ENCODE measurements at regions not wholly inside any gene's neighbourhood (a gene's known extent, or its start where the extent isn't known, plus 50 kb on each side); places are given as distances from the start of the nearest gene placed in this dataset.

GRCh38 chr2:10188211-10188610 is 65.7 kb downstream of the RRM2 start:
- DNase-seq, result peak; percentile 78
- Histone ChIP-seq H3K4me3 (ENCODE audit: low read depth, low read length) (no peak overlapping the region), H3K27ac (no peak overlapping the region), H3K9me3 (ENCODE audit: severe bottlenecking) (no peaks in the 10 kb centered on the region), H3K36me3 (peaks cover 32% of the 10 kb centered on the region), H3K27me3 (ENCODE audit: insufficient read depth, low read depth, severe bottlenecking) (no peaks in the 10 kb centered on the region)
- peak; percentile 94 for TF ChIP-seq CTCF (IDR thresholded peaks at IDR 0.05; ENCODE audit: low read depth, low read length)

GRCh38 chr2:10188729-10189305 is 66.3 kb downstream of the RRM2 start:
- no peak for DNase-seq
- peaks cover 28% of the 10 kb centered on the region for H3K36me3 ChIP-seq
- no peak for TF ChIP-seq CTCF (IDR thresholded peaks at IDR 0.05; ENCODE audit: low read depth, low read length)

GRCh38 chr2:10190255-10190654 is 67.7 kb downstream of the RRM2 start:
- H3K36me3 ChIP-seq, result peaks cover 27% of the 10 kb centered on the region
- no peaks in the 10 kb centered on the region for H3K27me3 ChIP-seq (ENCODE audit: insufficient read depth, low read depth, severe bottlenecking)
- TF ChIP-seq CTCF (IDR thresholded peaks at IDR 0.05; ENCODE audit: low read depth, low read length), result no peak
- H3K9me3 ChIP-seq (ENCODE audit: severe bottlenecking), result no peaks in the 10 kb centered on the region
- no peak overlapping the region for H3K27ac ChIP-seq
- DNase-seq, result no peak
- no peak overlapping the region for H3K4me3 ChIP-seq (ENCODE audit: low read depth, low read length)

More at GRCh38 chr2:10188729-10189305, 66.3 kb downstream of the RRM2 start:
- Histone ChIP-seq H3K27me3 (ENCODE audit: insufficient read depth, low read depth, severe bottlenecking) (no peaks in the 10 kb centered on the region), H3K4me3 (ENCODE audit: low read depth, low read length) (no peak overlapping the region), H3K9me3 (ENCODE audit: severe bottlenecking) (no peaks in the 10 kb centered on the region), H3K27ac (no peak overlapping the region)

- Histone ChIP-seq H3K4me3 (ENCODE audit: low read depth, low read length) (no peak overlapping the region), H3K36me3 (peaks cover 29% of the 10 kb centered on the region), H3K27me3 (ENCODE audit: insufficient read depth, low read depth, severe bottlenecking) (no peaks in the 10 kb centered on the region), H3K27ac (no peak overlapping the region), H3K9me3 (ENCODE audit: severe bottlenecking) (no peaks in the 10 kb centered on the region)
- DNase-seq, result no peak
- TF ChIP-seq CTCF (IDR thresholded peaks at IDR 0.05; ENCODE audit: low read depth, low read length), result no peak
Observed at GRCh38 chr2:10190737-10191532, 68.4 kb downstream of the RRM2 start.

GRCh38 chr2:10191554-10191953 is 69.0 kb downstream of the RRM2 start:
- H3K27me3 ChIP-seq (ENCODE audit: insufficient read depth, low read depth, severe bottlenecking), result no peaks in the 10 kb centered on the region
- no peak for TF ChIP-seq CTCF (IDR thresholded peaks at IDR 0.05; ENCODE audit: low read depth, low read length)
- no peaks in the 10 kb centered on the region for H3K9me3 ChIP-seq (ENCODE audit: severe bottlenecking)
- H3K4me3 ChIP-seq (ENCODE audit: low read depth, low read length), result no peak overlapping the region
- no peak overlapping the region for H3K27ac ChIP-seq
- DNase-seq, result no peak
- H3K36me3 ChIP-seq, result peaks cover 32% of the 10 kb centered on the region

Data from WERI-Rb-1 (cell line).